ENCODE measurements at regions not wholly inside any gene's neighbourhood (a gene's known extent, or its start where the extent isn't known, plus 50 kb on each side); places are given as distances from the start of the nearest gene placed in this dataset.

DNA sequence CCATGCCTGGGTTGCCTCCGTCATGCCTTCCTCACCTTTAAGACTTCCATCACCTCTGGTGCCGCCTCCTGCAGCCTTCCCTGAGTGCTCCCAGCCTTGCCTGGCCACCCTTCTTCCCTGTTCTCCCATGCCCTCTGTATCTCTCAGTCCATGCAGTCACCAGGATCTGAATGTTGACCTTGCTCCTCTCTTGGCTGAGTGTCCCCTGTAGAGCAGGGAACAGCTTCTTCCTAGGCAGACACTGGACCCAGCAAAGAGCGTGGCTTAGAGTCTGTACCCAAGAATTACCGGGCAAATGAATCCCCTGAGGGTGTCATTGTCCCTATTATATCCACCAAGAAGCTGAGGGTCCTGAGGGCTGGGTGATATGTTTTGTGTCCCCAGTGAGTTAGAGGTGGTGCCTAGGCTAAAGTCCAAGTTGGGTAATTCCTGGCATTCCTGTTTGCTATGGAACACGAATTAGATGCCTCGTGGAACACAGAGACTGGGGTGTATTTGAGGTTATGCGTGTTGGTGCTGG is 505.6 kb downstream of the RPS24 start:
- no peak overlapping the region for H3K27ac ChIP-seq
- no peak overlapping the region for H3K4me3 ChIP-seq (replicated peaks in 1 of 3)
- DNase-seq: no peak
- TF ChIP-seq, protein P1, sequence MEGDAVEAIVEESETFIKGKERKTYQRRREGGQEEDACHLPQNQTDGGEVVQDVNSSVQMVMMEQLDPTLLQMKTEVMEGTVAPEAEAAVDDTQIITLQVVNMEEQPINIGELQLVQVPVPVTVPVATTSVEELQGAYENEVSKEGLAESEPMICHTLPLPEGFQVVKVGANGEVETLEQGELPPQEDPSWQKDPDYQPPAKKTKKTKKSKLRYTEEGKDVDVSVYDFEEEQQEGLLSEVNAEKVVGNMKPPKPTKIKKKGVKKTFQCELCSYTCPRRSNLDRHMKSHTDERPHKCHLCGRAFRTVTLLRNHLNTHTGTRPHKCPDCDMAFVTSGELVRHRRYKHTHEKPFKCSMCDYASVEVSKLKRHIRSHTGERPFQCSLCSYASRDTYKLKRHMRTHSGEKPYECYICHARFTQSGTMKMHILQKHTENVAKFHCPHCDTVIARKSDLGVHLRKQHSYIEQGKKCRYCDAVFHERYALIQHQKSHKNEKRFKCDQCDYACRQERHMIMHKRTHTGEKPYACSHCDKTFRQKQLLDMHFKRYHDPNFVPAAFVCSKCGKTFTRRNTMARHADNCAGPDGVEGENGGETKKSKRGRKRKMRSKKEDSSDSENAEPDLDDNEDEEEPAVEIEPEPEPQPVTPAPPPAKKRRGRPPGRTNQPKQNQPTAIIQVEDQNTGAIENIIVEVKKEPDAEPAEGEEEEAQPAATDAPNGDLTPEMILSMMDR (IDR thresholded peaks at IDR 0.05): no peak
- TF ChIP-seq POLR2A (IDR thresholded peaks at IDR 0.05): no peak
- no peaks in the 10 kb centered on the region for H3K9me3 ChIP-seq
- no peaks in the 10 kb centered on the region for H3K36me3 ChIP-seq
- peaks cover 9 to 29% of the 10 kb centered on the region in 2 donors for H3K4me1 ChIP-seq
- no peaks in the 10 kb centered on the region for H3K27me3 ChIP-seq
- intact Hi-C loops (cut with DNase I): no loop called here
- WGBS, 2 donors: 74 to 81% methylated on average over 5 to 7 of the region's 7 CpGs

DNA sequence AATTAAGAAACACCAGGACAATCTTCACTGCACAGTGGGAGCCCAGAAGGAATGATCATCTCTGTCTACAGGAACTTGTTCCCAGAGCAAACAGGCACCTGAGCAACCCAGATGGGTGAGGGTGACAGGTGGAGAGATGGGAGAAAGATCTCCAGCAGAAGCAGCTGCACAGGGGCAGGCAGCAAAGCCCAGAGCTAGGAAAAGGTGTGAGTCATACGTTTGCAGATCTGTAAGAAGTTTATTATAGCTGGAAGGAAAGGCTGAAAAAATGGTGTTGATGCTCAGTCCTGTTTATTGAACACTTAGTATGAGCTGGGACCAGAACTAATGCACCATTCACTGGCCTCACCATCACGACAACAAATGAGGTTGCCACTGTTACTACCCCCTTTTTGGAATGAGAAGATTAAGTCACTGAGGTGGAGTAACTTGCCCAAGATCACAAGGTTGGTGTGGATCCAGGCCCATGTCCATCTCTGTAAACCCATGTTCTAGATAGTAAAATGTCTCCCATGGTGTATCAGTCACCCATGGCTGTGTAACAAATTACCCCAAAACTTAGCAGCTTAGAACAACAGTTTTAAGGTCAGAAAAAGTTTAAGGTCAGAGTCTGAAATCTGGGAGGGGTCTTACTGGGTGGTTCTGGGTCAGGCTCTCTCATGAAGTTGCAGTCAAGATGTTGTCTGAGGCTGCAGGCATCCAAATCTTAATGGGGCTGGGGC is 506.9 kb downstream of the RPS24 start:
- no peak overlapping the region for H3K27ac ChIP-seq
- no peaks in the 10 kb centered on the region for H3K27me3 ChIP-seq
- no peaks in the 10 kb centered on the region for H3K9me3 ChIP-seq
- no peaks in the 10 kb centered on the region for H3K36me3 ChIP-seq
- intact Hi-C loops (cut with DNase I): no loop called here
- H3K4me3 ChIP-seq (replicated peaks in 1 of 3): no peak overlapping the region
- TF ChIP-seq POLR2A (IDR thresholded peaks at IDR 0.05): no peak
- TF ChIP-seq, protein P1 (IDR thresholded peaks at IDR 0.05): no peak
- DNase-seq: no peak
- H3K4me1 ChIP-seq: peaks cover 11 to 39% of the 10 kb centered on the region in 2 donors
- 92 to 100% methylated on average over 2 of the region's 2 CpGs for WGBS, 2 donors

DNA sequence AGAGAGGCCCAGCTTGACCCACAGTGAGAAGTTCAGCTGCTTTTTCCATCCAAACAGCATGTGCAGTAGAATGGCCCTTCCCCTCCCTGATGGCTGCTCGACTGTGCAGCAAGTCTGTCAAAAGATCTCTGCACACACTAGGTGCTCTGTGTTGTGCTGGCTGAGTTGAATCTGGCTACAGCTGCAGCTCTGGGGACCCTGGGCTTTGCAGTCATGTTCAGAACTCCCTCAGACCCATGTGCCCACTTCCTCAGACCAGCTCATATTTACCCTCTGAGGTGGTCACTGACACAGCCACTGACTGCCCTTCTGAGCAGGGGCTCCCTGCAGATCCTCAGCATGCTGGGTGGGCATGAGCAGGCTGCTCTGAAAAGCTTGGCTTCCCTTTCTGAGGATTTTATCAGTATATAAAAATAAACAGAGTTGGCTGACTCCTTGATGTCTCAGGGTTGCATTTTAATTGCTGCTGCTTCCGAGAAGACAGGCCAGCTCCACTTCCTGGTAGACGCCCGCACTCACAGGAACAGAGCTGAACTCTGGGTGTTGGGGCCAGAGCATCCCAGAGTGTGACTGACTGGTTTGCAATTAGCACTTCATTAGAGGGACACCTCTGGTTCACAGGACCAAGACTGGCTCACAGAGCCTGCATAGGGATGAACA is 507.9 kb downstream of the RPS24 start:
- 49 to 76% methylated on average over 4 of the region's 4 CpGs for WGBS, 2 donors
- TF ChIP-seq POLR2A (IDR thresholded peaks at IDR 0.05): no peak
- no peak overlapping the region for H3K27ac ChIP-seq
- intact Hi-C loops (cut with DNase I): no loop called here
- peaks cover 11 to 39% of the 10 kb centered on the region in 2 donors for H3K4me1 ChIP-seq
- H3K9me3 ChIP-seq: no peaks in the 10 kb centered on the region
- DNase-seq: no peak
- no peak overlapping the region for H3K4me3 ChIP-seq (replicated peaks in 1 of 3)
- no peaks in the 10 kb centered on the region for H3K27me3 ChIP-seq
- no peaks in the 10 kb centered on the region for H3K36me3 ChIP-seq

DNA sequence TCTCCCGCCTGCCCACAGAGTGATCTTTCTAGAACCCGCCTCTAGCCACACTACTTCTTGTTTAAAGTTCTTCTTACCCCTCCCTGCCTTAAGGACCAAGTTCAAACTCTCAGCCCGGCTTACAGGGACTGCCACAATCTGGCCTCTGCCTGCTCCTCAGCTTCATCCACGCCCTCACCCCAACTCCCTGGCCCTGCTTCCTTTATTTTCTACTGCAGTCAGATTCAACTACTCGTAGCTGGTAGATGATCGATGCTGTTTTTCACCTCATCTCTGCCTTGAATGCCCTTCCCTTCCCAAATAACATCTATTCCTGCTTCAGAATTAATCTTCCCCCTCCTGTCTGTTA is 508.5 kb downstream of the RPS24 start:
- Histone ChIP-seq H3K27me3 (no peaks in the 10 kb centered on the region), H3K9me3 (no peaks in the 10 kb centered on the region), H3K36me3 (no peaks in the 10 kb centered on the region), H3K4me3 (replicated peaks in 1 of 3) (no peak overlapping the region), H3K4me1 (peaks cover 11 to 39% of the 10 kb centered on the region in 2 donors), H3K27ac (peak overlapping the region in 1 of 3 donors; percentile 13)
- TF ChIP-seq POLR2A (IDR thresholded peaks at IDR 0.05): no peak
- TF ChIP-seq, protein P1 (IDR thresholded peaks at IDR 0.05): no peak
- no peak for DNase-seq
- 79 to 83% methylated on average over 6 of the region's 6 CpGs for WGBS, 2 donors
- intact Hi-C loops (cut with DNase I): no loop called here

DNA sequence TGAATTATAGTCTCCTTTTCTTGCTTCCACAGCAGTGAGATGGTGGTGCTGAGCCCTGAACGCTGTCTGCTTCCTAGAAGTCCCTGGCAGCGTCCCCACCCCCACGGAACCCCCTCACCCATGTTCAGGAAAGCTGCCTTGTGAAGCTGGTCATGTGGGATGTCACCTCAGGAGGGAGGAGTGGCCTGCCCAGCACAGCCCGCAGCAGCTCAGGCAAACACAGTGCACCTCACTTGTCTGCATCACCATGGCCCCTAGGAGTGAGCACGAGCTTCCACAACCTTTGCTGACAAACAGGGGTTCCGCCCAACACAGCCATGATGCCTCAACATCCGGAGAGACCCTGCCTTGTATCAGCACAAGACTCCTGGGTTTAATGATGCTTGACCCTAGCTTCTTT is 508.9 kb downstream of the RPS24 start:
- WGBS, 2 donors: 61 to 74% methylated on average over 7 of the region's 7 CpGs
- peak overlapping the region in 1 of 3 donors; percentile 13 for H3K27ac ChIP-seq
- TF ChIP-seq, protein P1 (IDR thresholded peaks at IDR 0.05): no peak
- TF ChIP-seq POLR2A (IDR thresholded peaks at IDR 0.05): no peak
- no peak overlapping the region for H3K4me3 ChIP-seq (replicated peaks in 1 of 3)
- H3K4me1 ChIP-seq: peaks cover 11 to 39% of the 10 kb centered on the region in 2 donors
- no peaks in the 10 kb centered on the region for H3K9me3 ChIP-seq
- intact Hi-C loops (cut with DNase I): no loop called here
- no peaks in the 10 kb centered on the region for H3K36me3 ChIP-seq
- no peak for DNase-seq
- H3K27me3 ChIP-seq: no peaks in the 10 kb centered on the region

Data from thyroid gland (tissue), 4 donors.